Fibroblast of gingiva (primary cell): ENCODE measurements at regions not wholly inside any gene's neighbourhood (a gene's known extent, or its start where the extent isn't known, plus 50 kb on each side); places are given as distances from the start of the nearest gene placed in this dataset.

Experiments used
- DNase-seq: peaks from one replicate; pipeline ENCODE4 v3.0.0-alpha.2; 2011; ENCODE audit warnings: low read depth

- no peak for DNase-seq
These were observed 317.7 kb downstream of the VPS13C start for GRCh38 chr15:61742591-61742990.

GRCh38 chr15:61736790-61737189 is 323.5 kb downstream of the VPS13C start:
- DNase-seq, result peak; percentile 42

- peak; percentile 47 for DNase-seq
These were observed 329.1 kb downstream of the VPS13C start for GRCh38 chr15:61731099-61731498.

DNA sequence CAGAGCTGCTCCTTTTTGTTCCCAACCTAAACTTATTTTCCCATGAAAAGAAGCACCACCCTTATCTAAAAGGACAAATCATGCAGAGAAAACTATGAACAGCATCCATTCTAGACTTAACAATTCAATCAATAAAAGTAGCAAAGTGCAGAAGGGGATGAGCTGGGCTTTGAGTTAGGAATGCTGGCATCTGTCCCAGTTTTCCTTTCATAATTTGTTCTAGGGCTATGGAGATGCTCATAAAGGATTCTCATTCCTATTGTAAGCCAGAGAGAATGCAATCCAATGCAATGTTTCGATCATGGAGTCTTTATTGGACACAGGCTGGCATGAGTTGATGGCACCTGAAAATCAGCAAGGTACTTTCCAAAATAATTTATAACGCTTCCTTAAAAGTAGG is 330.6 kb downstream of the VPS13C start:
- DNase-seq, result no peak

GRCh38 chr15:61726166-61726565 is 334.1 kb downstream of the VPS13C start:
- DNase-seq, result no peak

GRCh38 chr15:61725251-61725650 is 335.0 kb downstream of the VPS13C start:
- DNase-seq, result no peak

GRCh38 chr15:61724251-61724939 is 335.9 kb downstream of the VPS13C start:
- peak; percentile 81 for DNase-seq

DNA sequence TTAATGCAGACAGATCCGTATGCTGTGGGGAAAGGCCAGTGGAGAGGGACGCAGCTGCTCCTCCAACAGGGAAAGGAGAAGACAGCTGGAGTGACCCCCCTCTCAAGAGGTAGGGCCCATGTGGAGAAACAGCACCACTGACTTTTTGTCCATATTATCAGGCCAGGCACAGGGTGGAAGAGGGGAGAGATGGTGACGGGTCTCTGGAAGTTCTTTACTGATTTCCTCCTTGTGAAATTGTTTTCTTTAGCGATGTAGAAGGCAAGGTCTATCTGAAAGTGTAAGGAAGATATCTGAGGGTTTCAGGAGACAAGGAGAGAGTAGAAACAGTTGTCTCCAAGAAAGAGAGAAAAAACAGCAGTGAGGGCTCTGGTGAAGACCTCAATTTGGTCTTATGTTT is 338.8 kb downstream of the VPS13C start:
- DNase-seq, result no peak

- peak; percentile 31 for DNase-seq
These were observed 340.0 kb downstream of the VPS13C start for GRCh38 chr15:61720197-61720704.

GRCh38 chr15:61715082-61715481 is 345.2 kb downstream of the VPS13C start:
- DNase-seq, result peak; percentile 34

GRCh38 chr15:61712129-61712759 is 348.0 kb downstream of the VPS13C start:
- peak; percentile 20 for DNase-seq

DNA sequence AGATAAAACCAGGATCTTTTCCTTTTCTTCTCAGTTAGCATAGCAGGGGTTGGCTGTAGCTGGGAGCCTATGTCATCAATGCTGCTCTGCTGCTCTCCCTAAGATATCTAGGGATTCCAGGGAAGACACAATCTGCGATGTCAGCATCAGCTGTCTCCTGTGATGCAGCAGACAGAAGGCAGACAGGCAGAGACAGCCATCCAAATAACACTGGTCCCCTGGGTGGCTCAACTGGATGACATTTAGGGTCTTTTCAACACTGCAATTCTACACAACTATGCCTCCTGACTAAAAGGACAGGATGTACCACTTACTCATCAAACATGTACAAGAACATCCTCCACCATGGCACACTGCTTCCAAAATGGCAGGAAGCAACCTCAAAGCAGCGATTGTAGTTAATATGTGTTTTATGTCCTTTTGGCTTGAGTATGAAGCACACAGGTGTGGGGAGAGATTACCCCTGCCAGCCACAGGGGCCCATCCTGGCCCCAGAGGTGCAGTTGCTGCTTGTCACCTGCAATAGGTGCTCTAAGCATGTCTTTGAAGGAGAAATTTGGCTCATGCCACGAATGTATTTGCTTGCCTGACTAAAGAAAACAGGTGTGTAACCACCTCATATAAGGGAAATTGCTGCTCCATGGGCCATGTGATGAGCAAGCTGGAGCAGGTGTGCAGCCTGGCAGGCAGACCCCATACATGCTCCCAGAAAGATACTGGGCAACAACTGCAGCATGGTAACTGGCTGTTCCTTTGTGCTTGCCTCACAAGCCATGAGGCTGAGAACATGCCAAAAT is 357.8 kb downstream of the VPS13C start:
- peak; percentile 15 for DNase-seq

GRCh38 chr15:61701455-61701854 is 358.8 kb downstream of the VPS13C start:
- no peak for DNase-seq

- DNase-seq, result no peak
These were observed 359.4 kb downstream of the VPS13C start for GRCh38 chr15:61700803-61701202.

GRCh38 chr15:61697796-61698195 is 362.5 kb downstream of the VPS13C start:
- no peak for DNase-seq

DNA sequence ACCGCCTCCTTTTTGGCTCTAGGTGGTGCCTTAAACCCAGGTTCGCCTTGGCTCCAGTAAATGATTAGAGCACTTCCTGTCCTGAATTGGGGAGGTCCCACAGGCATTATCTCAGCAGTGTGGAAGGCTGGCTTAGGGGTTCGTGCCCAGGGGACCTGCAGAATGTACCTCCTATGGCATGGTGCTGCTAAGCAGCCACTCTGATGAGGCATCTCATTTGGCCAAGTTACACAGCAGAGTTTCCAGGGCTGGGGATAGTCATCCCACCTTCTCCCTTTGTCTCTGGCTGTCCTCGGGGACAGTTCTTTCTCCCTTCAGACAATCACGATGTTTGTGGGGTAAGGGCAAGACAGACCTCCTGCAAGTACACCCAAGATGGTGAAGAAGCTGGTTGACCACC is 371.2 kb downstream of the VPS13C start:
- DNase-seq, result no peak

DNA sequence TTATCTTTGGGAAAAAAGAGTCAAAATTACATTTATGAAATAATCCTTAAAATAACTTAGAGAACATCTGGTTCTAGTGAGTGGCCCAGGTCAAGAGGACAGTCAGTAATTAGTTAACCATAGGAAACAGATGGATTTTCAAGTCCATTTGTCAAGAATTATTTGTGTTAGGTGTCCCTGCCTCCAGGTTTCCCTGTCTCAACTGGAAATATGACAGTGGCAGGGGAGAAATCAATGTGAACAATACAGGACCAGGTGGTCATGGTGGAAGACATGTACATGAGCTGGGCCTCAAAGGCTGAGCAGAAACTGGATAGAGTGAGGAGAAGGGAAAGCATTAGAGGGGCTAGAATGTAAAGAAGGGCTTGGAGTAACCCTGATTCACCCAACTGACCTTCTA is 372.6 kb downstream of the VPS13C start:
- DNase-seq, result no peak

DNA sequence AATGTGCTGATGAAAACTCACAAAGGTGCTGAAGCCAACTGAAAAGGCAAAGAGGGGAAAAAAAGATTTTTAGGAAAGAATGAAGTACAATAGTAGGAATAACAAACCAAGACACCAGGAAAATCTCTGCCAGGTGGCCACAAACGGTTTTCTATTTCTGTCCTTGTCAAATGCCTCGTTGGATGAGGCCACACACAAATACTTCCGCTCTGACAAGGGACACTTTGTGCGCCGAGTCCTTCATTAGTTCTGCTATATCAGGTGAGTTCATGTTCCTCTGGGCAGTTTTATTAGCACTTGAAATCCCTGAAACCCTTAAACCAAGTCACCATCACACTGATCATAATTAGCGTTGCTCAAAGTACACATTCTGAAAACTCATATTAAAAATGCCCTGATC is 373.1 kb downstream of the VPS13C start:
- no peak for DNase-seq

GRCh38 chr15:61685971-61686370 is 374.3 kb downstream of the VPS13C start:
- DNase-seq, result no peak

- no peak for DNase-seq
These were observed 374.7 kb downstream of the VPS13C start for GRCh38 chr15:61685534-61685933.

- DNase-seq, result no peak
These were observed 375.3 kb downstream of the VPS13C start for GRCh38 chr15:61684749-61685467.
